ENCODE measurements at regions not wholly inside any gene's neighbourhood (a gene's known extent, or its start where the extent isn't known, plus 50 kb on each side); places are given as distances from the start of the nearest gene placed in this dataset.

- DNase-seq (ENCODE audit: low read depth in 1 of 2, low spot score in 2 of 2), result no peak
- no peak overlapping the region for H3K27ac ChIP-seq
- no peaks in the 10 kb centered on the region for H3K36me3 ChIP-seq
- 0 out of 2 replicates have a peak, but pooled peaks cover 3% of the 10 kb centered on the region for H3K4me1 ChIP-seq (replicated peaks)
- no peaks in the 10 kb centered on the region for H3K27me3 ChIP-seq (replicated peaks)
- H3K4me3 ChIP-seq, result no peak overlapping the region
- H3K9me3 ChIP-seq (replicated peaks), result no peaks in the 10 kb centered on the region; the same call in 1 of the 2 replicates
Measured at GRCh38 chr13:89959074-89959473, 1388.4 kb upstream of the MIR17HG start.

- H3K27ac ChIP-seq, result no peak overlapping the region
- no peak for DNase-seq (ENCODE audit: low read depth in 1 of 2, low spot score in 2 of 2)
- H3K9me3 ChIP-seq (replicated peaks), result no peaks in the 10 kb centered on the region
- no peaks in the 10 kb centered on the region for H3K27me3 ChIP-seq (replicated peaks)
- no peak overlapping the region for H3K4me3 ChIP-seq
- no peaks in the 10 kb centered on the region for H3K36me3 ChIP-seq
- peaks cover 21% of the 10 kb centered on the region for H3K4me1 ChIP-seq (replicated peaks)
Measured at GRCh38 chr13:89965252-89965651, 1382.2 kb upstream of the MIR17HG start.

GRCh38 chr13:89966524-89966923, 1381.0 kb upstream of the MIR17HG start:
- Histone ChIP-seq H3K4me3 (no peak overlapping the region), H3K36me3 (no peaks in the 10 kb centered on the region), H3K27ac (no peak overlapping the region), H3K4me1 (replicated peaks) (peaks cover 34% of the 10 kb centered on the region), H3K27me3 (replicated peaks) (no peaks in the 10 kb centered on the region), H3K9me3 (replicated peaks) (no peaks in the 10 kb centered on the region)
- DNase-seq (ENCODE audit: low read depth in 1 of 2, low spot score in 2 of 2), result no peak

GRCh38 chr13:89967701-89968100, 1379.8 kb upstream of the MIR17HG start:
- H3K27me3 ChIP-seq (replicated peaks), result no peaks in the 10 kb centered on the region
- no peak overlapping the region for H3K4me3 ChIP-seq
- no peaks in the 10 kb centered on the region for H3K9me3 ChIP-seq (replicated peaks)
- H3K36me3 ChIP-seq, result no peaks in the 10 kb centered on the region
- H3K4me1 ChIP-seq (replicated peaks), result peaks cover 35% of the 10 kb centered on the region
- no peak for DNase-seq (ENCODE audit: low read depth in 1 of 2, low spot score in 2 of 2)
- H3K27ac ChIP-seq, result no peak overlapping the region

- Histone ChIP-seq H3K4me3 (no peak overlapping the region), H3K27ac (peak overlapping the region; percentile 92), H3K4me1 (replicated peaks) (peaks cover 35% of the 10 kb centered on the region), H3K9me3 (replicated peaks) (no peaks in the 10 kb centered on the region), H3K36me3 (no peaks in the 10 kb centered on the region), H3K27me3 (replicated peaks) (no peaks in the 10 kb centered on the region)
- DNase-seq (ENCODE audit: low read depth in 1 of 2, low spot score in 2 of 2), result no peak
Measured at GRCh38 chr13:89968470-89968869, 1379.0 kb upstream of the MIR17HG start.

- Histone ChIP-seq H3K9me3 (replicated peaks) (no peaks in the 10 kb centered on the region), H3K27ac (peak overlapping the region; percentile 92), H3K4me1 (replicated peaks) (peaks cover 35% of the 10 kb centered on the region), H3K27me3 (replicated peaks) (no peaks in the 10 kb centered on the region), H3K36me3 (no peaks in the 10 kb centered on the region), H3K4me3 (no peak overlapping the region)
- no peak for DNase-seq (ENCODE audit: low read depth in 1 of 2, low spot score in 2 of 2)
Measured at GRCh38 chr13:89970353-89970709, 1377.2 kb upstream of the MIR17HG start.

- Histone ChIP-seq H3K9me3 (replicated peaks) (no peaks in the 10 kb centered on the region), H3K27me3 (replicated peaks) (no peaks in the 10 kb centered on the region), H3K27ac (no peak overlapping the region), H3K4me1 (replicated peaks) (peaks cover 11% of the 10 kb centered on the region), H3K4me3 (no peak overlapping the region), H3K36me3 (no peaks in the 10 kb centered on the region)
- no peak for DNase-seq (ENCODE audit: low read depth in 1 of 2, low spot score in 2 of 2)
Measured at GRCh38 chr13:89977203-89977602, 1370.3 kb upstream of the MIR17HG start.

GRCh38 chr13:89980896-89981295, 1366.6 kb upstream of the MIR17HG start:
- Histone ChIP-seq H3K9me3 (replicated peaks) (no peaks in the 10 kb centered on the region), H3K27ac (no peak overlapping the region), H3K36me3 (no peaks in the 10 kb centered on the region), H3K4me1 (replicated peaks) (peaks cover 18% of the 10 kb centered on the region), H3K27me3 (replicated peaks) (no peaks in the 10 kb centered on the region), H3K4me3 (no peak overlapping the region)
- no peak for DNase-seq (ENCODE audit: low read depth in 1 of 2, low spot score in 2 of 2)

- no peaks in the 10 kb centered on the region for H3K9me3 ChIP-seq (replicated peaks)
- no peaks in the 10 kb centered on the region for H3K36me3 ChIP-seq
- H3K27ac ChIP-seq, result no peak overlapping the region
- no peak overlapping the region for H3K4me3 ChIP-seq
- DNase-seq (ENCODE audit: low read depth in 1 of 2, low spot score in 2 of 2), result no peak
- H3K27me3 ChIP-seq (replicated peaks), result no peaks in the 10 kb centered on the region
- peaks cover 16% of the 10 kb centered on the region for H3K4me1 ChIP-seq (replicated peaks)
Measured at GRCh38 chr13:89982407-89983095, 1364.9 kb upstream of the MIR17HG start.

GRCh38 chr13:89988206-89988605, 1359.3 kb upstream of the MIR17HG start:
- Histone ChIP-seq H3K27ac (no peak overlapping the region), H3K36me3 (no peaks in the 10 kb centered on the region), H3K27me3 (replicated peaks) (no peaks in the 10 kb centered on the region), H3K4me1 (replicated peaks) (0 out of 2 replicates have a peak, but pooled peaks cover 7% of the 10 kb centered on the region), H3K4me3 (no peak overlapping the region), H3K9me3 (replicated peaks) (no peaks in the 10 kb centered on the region)
- no peak for DNase-seq (ENCODE audit: low read depth in 1 of 2, low spot score in 2 of 2)

- DNase-seq (ENCODE audit: low read depth in 1 of 2, low spot score in 2 of 2), result no peak
- no peaks in the 10 kb centered on the region for H3K36me3 ChIP-seq
Measured at GRCh38 chr13:90003566-90003965, 1343.9 kb upstream of the MIR17HG start.

GRCh38 chr13:90008707-90009149, 1338.8 kb upstream of the MIR17HG start:
- Histone ChIP-seq H3K27me3 (replicated peaks) (no peaks in the 10 kb centered on the region), H3K27ac (no peak overlapping the region), H3K4me3 (no peak overlapping the region), H3K36me3 (no peaks in the 10 kb centered on the region), H3K9me3 (replicated peaks) (no peaks in the 10 kb centered on the region), H3K4me1 (replicated peaks) (no peaks in the 10 kb centered on the region)
- DNase-seq (ENCODE audit: low read depth in 1 of 2, low spot score in 2 of 2), result no peak

More at GRCh38 chr13:90003566-90003965, 1343.9 kb upstream of the MIR17HG start:
- no peak overlapping the region for H3K4me3 ChIP-seq
- 0 out of 2 replicates have a peak, but pooled peaks cover 3% of the 10 kb centered on the region for H3K9me3 ChIP-seq (replicated peaks)
- no peak overlapping the region for H3K27ac ChIP-seq
- no peaks in the 10 kb centered on the region for H3K4me1 ChIP-seq (replicated peaks)
- H3K27me3 ChIP-seq (replicated peaks), result no peaks in the 10 kb centered on the region

GRCh38 chr13:90014038-90014437, 1333.4 kb upstream of the MIR17HG start:
- H3K9me3 ChIP-seq (replicated peaks), result no peaks in the 10 kb centered on the region
- no peak overlapping the region for H3K27ac ChIP-seq
- peaks cover 10% of the 10 kb centered on the region for H3K4me1 ChIP-seq (replicated peaks)
- no peaks in the 10 kb centered on the region for H3K36me3 ChIP-seq
- no peaks in the 10 kb centered on the region for H3K27me3 ChIP-seq (replicated peaks)
- DNase-seq (ENCODE audit: low read depth in 1 of 2, low spot score in 2 of 2), result no peak
- H3K4me3 ChIP-seq, result no peak overlapping the region

- H3K27ac ChIP-seq, result no peak overlapping the region
- peaks cover 10% of the 10 kb centered on the region for H3K4me1 ChIP-seq (replicated peaks)
- H3K36me3 ChIP-seq, result no peaks in the 10 kb centered on the region
- no peaks in the 10 kb centered on the region for H3K9me3 ChIP-seq (replicated peaks)
- no peak overlapping the region for H3K4me3 ChIP-seq
- no peaks in the 10 kb centered on the region for H3K27me3 ChIP-seq (replicated peaks)
- peak in 1 of 2 experiments; percentile 4 for DNase-seq (ENCODE audit: low read depth in 1 of 2, low spot score in 2 of 2)
Measured at GRCh38 chr13:90015565-90016507, 1331.7 kb upstream of the MIR17HG start.
